ENCODE measurements at regions not wholly inside any gene's neighbourhood (a gene's known extent, or its start where the extent isn't known, plus 50 kb on each side); places are given as distances from the start of the nearest gene placed in this dataset.

DNA sequence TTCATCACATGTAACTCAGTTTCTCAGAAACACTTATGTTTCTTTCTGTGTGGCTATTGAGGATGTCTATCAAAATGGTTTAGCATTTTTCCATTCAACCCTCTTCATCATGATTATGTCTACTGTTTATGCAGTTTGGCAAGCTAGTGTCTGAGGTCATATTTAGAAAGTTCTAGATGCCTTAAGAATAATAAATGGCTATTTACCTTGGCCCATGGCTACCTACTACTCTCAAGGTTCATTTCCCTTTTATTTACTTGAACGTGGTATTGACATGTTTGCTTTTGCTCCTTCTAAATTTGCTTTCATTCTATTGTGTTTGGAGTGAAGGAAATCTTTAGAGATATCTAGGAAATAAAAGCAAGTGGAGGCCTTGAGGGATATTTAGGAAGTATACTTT, 193.7 kb upstream of the OLFM3 start:
- Mint-ChIP-seq H3K4me1 (peaks cover 5% of the 10 kb centered on the region in 2 experiments; a peak in 2 of 4 replicates), H3K36me3 (ENCODE audit: insufficient read depth in 1 of 3, low read depth in 3 of 3) (no peaks in the 10 kb centered on the region), H3K4me3 (no peak overlapping the region), H3K27ac (no peak overlapping the region), H3K27me3 (ENCODE audit: low read depth) (no peaks in the 10 kb centered on the region), H3K9me3 (no peaks in the 10 kb centered on the region)
- H2BK120ac ChIP-seq (ENCODE audit: low read depth, low read length, poor library complexity, severe bottlenecking), result no peak overlapping the region
- H2AK5ac ChIP-seq (ENCODE audit: insufficient read length, low read length), result no peak overlapping the region
- H3K79me2 ChIP-seq (ENCODE audit: insufficient read depth, low read length), result no peaks in the 10 kb centered on the region
- no peak overlapping the region for H4K5ac ChIP-seq (ENCODE audit: insufficient read length, low read depth, low read length)
- DNase-seq, result no peak
- H3K4me2 ChIP-seq (ENCODE audit: insufficient read depth, insufficient read length, low read length), result no peak overlapping the region
- H3K79me1 ChIP-seq (ENCODE audit: insufficient read depth, low read depth, low read length, poor library complexity, severe bottlenecking), result no peaks in the 10 kb centered on the region
- no peaks in the 10 kb centered on the region for H3K23me2 ChIP-seq (ENCODE audit: insufficient read length, low read depth, low read length, poor library complexity, severe bottlenecking)
- no CpG with 5 or more reads among the region's 1 CpG for WGBS (ENCODE audit: extremely low coverage, insufficient read length, low lambda C conversion rate)
- TF ChIP-seq, protein P1, sequence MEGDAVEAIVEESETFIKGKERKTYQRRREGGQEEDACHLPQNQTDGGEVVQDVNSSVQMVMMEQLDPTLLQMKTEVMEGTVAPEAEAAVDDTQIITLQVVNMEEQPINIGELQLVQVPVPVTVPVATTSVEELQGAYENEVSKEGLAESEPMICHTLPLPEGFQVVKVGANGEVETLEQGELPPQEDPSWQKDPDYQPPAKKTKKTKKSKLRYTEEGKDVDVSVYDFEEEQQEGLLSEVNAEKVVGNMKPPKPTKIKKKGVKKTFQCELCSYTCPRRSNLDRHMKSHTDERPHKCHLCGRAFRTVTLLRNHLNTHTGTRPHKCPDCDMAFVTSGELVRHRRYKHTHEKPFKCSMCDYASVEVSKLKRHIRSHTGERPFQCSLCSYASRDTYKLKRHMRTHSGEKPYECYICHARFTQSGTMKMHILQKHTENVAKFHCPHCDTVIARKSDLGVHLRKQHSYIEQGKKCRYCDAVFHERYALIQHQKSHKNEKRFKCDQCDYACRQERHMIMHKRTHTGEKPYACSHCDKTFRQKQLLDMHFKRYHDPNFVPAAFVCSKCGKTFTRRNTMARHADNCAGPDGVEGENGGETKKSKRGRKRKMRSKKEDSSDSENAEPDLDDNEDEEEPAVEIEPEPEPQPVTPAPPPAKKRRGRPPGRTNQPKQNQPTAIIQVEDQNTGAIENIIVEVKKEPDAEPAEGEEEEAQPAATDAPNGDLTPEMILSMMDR (conservative IDR thresholded peaks at IDR 0.05), result no peak
- no peak overlapping the region for H4K91ac ChIP-seq (ENCODE audit: insufficient read length, low read depth, low read length)
- H3K27me3 ChIP-seq (ENCODE audit: insufficient read depth, low read length), result no peaks in the 10 kb centered on the region
- no peak overlapping the region for H2BK15ac ChIP-seq (ENCODE audit: low read depth, low read length)
- H2AFZ ChIP-seq (ENCODE audit: low read length), result no peak overlapping the region
- H3K9me3 ChIP-seq (ENCODE audit: control insufficient read depth, low read depth, low read length), result no peaks in the 10 kb centered on the region
- no peak overlapping the region for H3K27ac ChIP-seq (ENCODE audit: insufficient read length, low read depth, low read length)
- no peak overlapping the region for H2BK5ac ChIP-seq (ENCODE audit: insufficient read length, low read length)
- H2BK12ac ChIP-seq (ENCODE audit: insufficient read length, low read depth, low read length), result no peak overlapping the region
- H3K18ac ChIP-seq (ENCODE audit: insufficient read length, low read depth, low read length), result no peak overlapping the region
- H2BK20ac ChIP-seq (ENCODE audit: low read depth, low read length, poor library complexity, severe bottlenecking), result no peak overlapping the region
- H4K8ac ChIP-seq (replicated peaks; ENCODE audit: insufficient read length, low read depth, low read length), result no peak overlapping the region
- H3K14ac ChIP-seq (ENCODE audit: insufficient read depth, low read length), result no peak overlapping the region
- no peaks in the 10 kb centered on the region for H4K20me1 ChIP-seq (ENCODE audit: control insufficient read depth, insufficient read depth, insufficient read length)
- H3K9ac ChIP-seq (ENCODE audit: extremely low read depth, insufficient read length, low read length), result no peak overlapping the region
- no peak overlapping the region for H3K4ac ChIP-seq (ENCODE audit: low read depth, low read length)
- H3T11ph ChIP-seq (ENCODE audit: low read length), result no peak overlapping the region
- no peak overlapping the region for H3K56ac ChIP-seq (ENCODE audit: insufficient read length, low read depth, low read length)
- no peak overlapping the region for H3K23ac ChIP-seq (ENCODE audit: insufficient read length, low read depth, low read length)
- no peaks in the 10 kb centered on the region for H3K4me1 ChIP-seq (ENCODE audit: insufficient read depth, low read length)
